GM06990 (cell line): ENCODE measurements at regions not wholly inside any gene's neighbourhood (a gene's known extent, or its start where the extent isn't known, plus 50 kb on each side); places are given as distances from the start of the nearest gene placed in this dataset.
"Not testable (repeated sequence)": the region's sequence is repeated elsewhere in the genome, so short reads cannot be mapped to it uniquely, and the experiment has no call there.

Experiments
- DNase-seq: peaks from one replicate; pipeline ENCODE4 v3.0.0-alpha.2; 2011; ENCODE audit not compliant: insufficient read length; ENCODE audit errors: extremely low read depth
- H3K27me3 ChIP-seq: replicated peaks from 2 replicates; pipeline ENCODE4 v1.6.0; 2011; ENCODE audit warnings: low read length; ENCODE audit not compliant: control insufficient read depth, insufficient read depth
- H3K36me3 ChIP-seq: 2 replicates; pipeline ENCODE4 v1.5.1; 2011; ENCODE audit warnings: low read length; ENCODE audit not compliant: control insufficient read depth, insufficient read depth
- H3K4me3 ChIP-seq: replicated peaks from 2 replicates; pipeline ENCODE4 v1.5.1; 2011; ENCODE audit warnings: low read depth, mild to moderate bottlenecking, control low read depth, low read length
- TF ChIP-seq, protein P1 (sequence below): IDR thresholded peaks from 2 replicates; pipeline ENCODE4 v1.5.1; 2011; ENCODE audit warnings: low read length, control low read depth, mild to moderate bottlenecking, inconsistent platforms; ENCODE audit not compliant: insufficient read depth, poor library complexity, severe bottlenecking

DNA sequence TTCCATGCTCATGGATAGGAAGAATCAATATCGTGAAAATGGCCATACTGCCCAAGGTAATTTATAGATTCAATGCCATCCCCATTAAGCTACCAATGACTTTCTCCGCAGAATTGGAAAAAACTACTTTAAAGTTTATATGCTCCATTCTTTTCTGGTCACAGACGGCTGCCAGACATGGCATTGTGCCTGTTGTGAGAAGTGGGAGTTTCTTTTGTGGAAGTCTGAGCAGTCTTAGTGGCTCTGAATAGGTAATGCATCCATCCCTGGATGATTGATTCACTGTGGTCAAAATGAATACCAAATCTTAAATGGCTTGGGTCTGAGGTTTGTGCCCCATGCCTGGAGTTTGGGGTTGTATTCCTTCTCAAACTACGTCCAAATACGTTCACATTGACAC is 274.5 kb upstream of the AZI2 start:
- H3K27me3 ChIP-seq = no peaks in the 10 kb centered on the region
- TF ChIP-seq, protein P1, sequence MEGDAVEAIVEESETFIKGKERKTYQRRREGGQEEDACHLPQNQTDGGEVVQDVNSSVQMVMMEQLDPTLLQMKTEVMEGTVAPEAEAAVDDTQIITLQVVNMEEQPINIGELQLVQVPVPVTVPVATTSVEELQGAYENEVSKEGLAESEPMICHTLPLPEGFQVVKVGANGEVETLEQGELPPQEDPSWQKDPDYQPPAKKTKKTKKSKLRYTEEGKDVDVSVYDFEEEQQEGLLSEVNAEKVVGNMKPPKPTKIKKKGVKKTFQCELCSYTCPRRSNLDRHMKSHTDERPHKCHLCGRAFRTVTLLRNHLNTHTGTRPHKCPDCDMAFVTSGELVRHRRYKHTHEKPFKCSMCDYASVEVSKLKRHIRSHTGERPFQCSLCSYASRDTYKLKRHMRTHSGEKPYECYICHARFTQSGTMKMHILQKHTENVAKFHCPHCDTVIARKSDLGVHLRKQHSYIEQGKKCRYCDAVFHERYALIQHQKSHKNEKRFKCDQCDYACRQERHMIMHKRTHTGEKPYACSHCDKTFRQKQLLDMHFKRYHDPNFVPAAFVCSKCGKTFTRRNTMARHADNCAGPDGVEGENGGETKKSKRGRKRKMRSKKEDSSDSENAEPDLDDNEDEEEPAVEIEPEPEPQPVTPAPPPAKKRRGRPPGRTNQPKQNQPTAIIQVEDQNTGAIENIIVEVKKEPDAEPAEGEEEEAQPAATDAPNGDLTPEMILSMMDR = no peak
- no peak for DNase-seq
- H3K4me3 ChIP-seq = no peak overlapping the region
- no peaks in the 10 kb centered on the region for H3K36me3 ChIP-seq

DNA sequence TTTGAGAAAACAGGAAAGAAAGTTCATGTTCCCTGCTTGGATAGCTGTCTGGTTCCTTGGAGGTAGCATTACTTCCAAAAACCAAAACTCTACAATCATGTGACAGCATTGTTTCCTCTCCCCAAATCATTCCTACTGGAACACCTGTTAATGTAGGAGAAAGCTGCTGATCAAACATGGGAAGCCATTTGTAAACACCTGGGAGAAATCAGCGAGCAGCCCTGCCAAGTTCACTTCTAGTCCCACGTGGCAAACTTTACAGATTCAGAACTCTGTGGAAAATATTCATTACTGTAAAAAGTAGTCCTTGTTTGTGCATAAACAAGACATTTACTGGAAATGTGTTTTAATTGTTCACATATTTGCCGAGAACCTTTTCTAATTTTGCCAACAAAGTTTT is 275.5 kb upstream of the AZI2 start:
- H3K27me3 ChIP-seq = no peaks in the 10 kb centered on the region
- no peaks in the 10 kb centered on the region for H3K36me3 ChIP-seq
- DNase-seq = no peak
- TF ChIP-seq, protein P1 = no peak
- no peak overlapping the region for H3K4me3 ChIP-seq

DNA sequence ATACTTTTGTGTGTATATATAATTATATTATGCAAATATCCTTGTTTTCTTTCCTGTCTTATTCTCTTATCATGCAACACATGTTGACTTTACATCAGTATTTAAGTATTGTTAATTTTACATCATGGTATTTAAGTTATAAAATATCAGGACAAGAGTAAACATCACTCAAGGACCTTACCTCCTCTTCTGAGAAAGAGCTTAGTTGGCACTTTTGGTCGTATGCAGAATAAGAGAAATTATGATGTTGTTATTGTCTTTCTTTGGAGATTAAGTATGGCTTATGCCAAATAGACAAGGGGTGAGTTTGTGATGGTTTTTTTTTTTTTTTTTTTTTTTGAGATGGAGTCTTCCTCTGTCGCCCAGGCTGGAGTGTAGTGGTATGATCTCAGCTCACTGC is 279.2 kb upstream of the AZI2 start:
- H3K36me3 ChIP-seq, DNase-seq, H3K27me3 ChIP-seq, H3K4me3 ChIP-seq: not testable (repeated sequence)

DNA sequence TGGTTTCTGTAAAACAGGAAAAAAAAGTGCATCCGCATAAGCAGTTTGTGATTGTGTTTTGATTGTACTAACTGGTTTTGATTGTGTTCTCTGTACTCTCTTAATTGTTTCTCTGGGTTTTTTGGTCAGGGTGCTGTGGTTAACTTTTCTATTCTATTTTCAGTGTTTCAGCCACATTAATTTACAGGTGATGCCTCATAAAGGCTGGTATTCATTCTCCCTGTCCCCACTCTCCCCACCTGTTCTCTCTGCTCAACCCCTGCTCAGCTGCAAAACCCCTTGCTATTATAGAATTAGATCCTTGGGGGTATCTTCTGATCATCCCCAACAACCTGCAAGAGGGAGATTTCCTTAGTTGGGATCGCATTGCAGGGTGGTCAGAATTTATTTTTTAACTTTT is 285.4 kb upstream of the AZI2 start:
- TF ChIP-seq, protein P1 = no peak
- no peak for DNase-seq
- Histone ChIP-seq H3K36me3 (no peaks in the 10 kb centered on the region), H3K27me3 (no peaks in the 10 kb centered on the region), H3K4me3 (no peak overlapping the region)

DNA sequence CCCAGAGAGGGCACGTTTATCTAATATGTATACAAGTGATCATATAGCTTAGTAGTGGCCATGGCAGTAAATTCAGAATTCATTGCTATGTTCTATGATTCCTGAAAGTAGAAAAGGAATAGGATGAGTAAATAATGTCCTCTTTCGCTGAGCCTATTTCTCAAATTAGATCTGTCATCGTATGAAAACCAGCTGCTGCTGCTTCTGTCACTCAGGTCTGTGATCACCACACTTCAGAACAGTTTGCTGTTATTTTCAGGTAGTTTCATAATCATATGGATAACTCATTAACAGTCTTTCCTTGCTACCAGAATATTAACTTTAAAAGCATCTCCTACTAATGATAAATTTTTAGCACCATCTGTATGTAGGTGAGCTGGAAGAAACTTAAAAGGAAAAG is 289.1 kb upstream of the AZI2 start:
- TF ChIP-seq, protein P1 = no peak
- no peak for DNase-seq
- Histone ChIP-seq H3K36me3 (no peaks in the 10 kb centered on the region), H3K4me3 (no peak overlapping the region), H3K27me3 (no peaks in the 10 kb centered on the region)

DNA sequence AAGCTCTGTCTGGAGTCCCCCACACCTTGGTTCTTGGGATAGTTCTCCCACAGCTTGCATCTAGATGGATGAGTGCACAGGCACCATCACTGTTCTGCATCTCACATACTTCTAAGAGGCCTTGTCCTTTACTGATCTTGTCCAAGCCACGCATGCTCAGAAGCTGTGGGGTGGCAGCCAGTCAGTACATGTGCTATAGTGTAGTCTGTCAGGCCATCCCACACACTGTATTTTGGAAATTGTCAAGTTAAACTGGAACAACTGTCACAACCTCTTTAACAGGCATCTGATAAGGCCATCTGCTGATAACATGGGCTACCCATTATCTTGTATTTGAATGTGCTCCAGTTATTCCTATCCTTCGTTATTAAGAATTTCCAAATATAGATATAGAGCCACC is 296.5 kb upstream of the AZI2 start:
- Histone ChIP-seq H3K27me3 (no peaks in the 10 kb centered on the region), H3K4me3 (no peak overlapping the region), H3K36me3 (no peaks in the 10 kb centered on the region)
- TF ChIP-seq, protein P1 = no peak
- DNase-seq = no peak
